K562 (cell line): ENCODE measurements at regions not wholly inside any gene's neighbourhood (a gene's known extent, or its start where the extent isn't known, plus 50 kb on each side); places are given as distances from the start of the nearest gene placed in this dataset.
A peak's percentile ranks its signal among the peaks of the same experiment; 100 is the strongest.

Experiments used
- PURB ChIP-seq: sonication (generic); formaldehyde crosslinking; IDR thresholded peaks from 2 replicates; pipeline ENCODE4 v1.9.0; 2021; ENCODE audit warnings: low read depth, mild to moderate bottlenecking, missing genetic modification reagents
- TF ChIP-seq, protein P1 (sequence below): sonication (generic); formaldehyde crosslinking; IDR thresholded peaks from 2 replicates; pipeline ENCODE4 v1.9.0; 2022; ENCODE audit warnings: mild to moderate bottlenecking, missing genetic modification reagents
- TF ChIP-seq, protein P2 (sequence below): sonication (generic); formaldehyde crosslinking; IDR thresholded peaks from 2 replicates; pipeline ENCODE4 v1.8.1; 2023; ENCODE audit warnings: mild to moderate bottlenecking, missing genetic modification reagents
- TF ChIP-seq, protein P3 (sequence below): fragments of 450-650 bp; IDR thresholded peaks from 2 replicates; pipeline ENCODE4 v1.6.1; 2017; ENCODE audit warnings: antibody characterized with exemption, mild to moderate bottlenecking
- TF ChIP-seq, protein P4 (sequence below), 3 experiments: fragments of 200-800 bp in 1 of 3; sonication (Bioruptor generic) in 1 of 3; sonication (generic) in 1 of 3; formaldehyde crosslinking in 1 of 3; IDR thresholded peaks; 2 replicates each; pipeline versions ENCODE4 v1.6.1 to v1.8.0; 2016 to 2022; ENCODE audit warnings: mild to moderate bottlenecking in 2 of 3, missing compliant biosample characterization in 2 of 3, missing genetic modification characterization in 2 of 3, missing genetic modification reagents in 1 of 3

DNA sequence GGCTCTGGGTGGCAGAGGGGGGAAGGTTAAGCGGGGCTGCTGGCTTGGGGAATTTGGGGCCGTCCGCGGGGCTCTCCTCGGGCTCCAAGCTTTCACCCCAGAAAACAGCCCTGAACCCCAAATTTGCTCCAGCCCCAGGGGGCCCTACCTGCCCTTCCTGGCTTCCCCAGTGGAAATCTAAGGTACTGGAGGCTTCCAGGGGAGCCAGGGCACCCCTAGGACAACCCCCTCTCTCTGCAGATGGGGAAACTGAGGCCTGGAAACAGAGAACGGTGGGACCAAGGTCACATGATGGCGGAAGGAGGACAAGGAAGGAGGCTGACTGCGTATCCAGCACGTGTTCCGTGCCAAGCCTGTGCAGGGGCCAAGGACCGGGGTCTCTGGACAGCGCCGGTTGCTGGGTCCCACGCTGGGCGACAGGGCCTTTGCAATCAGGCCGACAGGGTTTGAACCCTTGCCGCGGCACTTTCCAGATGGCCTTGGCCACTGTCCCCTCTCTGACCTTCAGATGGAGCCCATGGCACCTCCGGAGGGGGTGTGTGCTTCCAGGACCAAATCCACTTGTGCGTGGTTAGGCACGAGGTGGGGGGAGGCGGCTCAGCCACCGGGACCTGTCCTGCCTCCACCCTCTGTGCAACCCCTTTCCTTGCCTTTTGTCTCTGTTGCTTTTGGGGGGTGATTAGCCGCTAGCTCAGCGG, 183.1 kb downstream of the C9orf50 start (continued):
- TF ChIP-seq, protein P1, sequence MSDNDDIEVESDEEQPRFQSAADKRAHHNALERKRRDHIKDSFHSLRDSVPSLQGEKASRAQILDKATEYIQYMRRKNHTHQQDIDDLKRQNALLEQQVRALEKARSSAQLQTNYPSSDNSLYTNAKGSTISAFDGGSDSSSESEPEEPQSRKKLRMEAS (CRISPR knock-in tag) = peak; percentile 39
- TF ChIP-seq, protein P2, sequence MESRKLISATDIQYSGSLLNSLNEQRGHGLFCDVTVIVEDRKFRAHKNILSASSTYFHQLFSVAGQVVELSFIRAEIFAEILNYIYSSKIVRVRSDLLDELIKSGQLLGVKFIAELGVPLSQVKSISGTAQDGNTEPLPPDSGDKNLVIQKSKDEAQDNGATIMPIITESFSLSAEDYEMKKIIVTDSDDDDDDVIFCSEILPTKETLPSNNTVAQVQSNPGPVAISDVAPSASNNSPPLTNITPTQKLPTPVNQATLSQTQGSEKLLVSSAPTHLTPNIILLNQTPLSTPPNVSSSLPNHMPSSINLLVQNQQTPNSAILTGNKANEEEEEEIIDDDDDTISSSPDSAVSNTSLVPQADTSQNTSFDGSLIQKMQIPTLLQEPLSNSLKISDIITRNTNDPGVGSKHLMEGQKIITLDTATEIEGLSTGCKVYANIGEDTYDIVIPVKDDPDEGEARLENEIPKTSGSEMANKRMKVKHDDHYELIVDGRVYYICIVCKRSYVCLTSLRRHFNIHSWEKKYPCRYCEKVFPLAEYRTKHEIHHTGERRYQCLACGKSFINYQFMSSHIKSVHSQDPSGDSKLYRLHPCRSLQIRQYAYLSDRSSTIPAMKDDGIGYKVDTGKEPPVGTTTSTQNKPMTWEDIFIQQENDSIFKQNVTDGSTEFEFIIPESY (CRISPR knock-in tag) = peak; percentile 85
- TF ChIP-seq, protein P3, sequence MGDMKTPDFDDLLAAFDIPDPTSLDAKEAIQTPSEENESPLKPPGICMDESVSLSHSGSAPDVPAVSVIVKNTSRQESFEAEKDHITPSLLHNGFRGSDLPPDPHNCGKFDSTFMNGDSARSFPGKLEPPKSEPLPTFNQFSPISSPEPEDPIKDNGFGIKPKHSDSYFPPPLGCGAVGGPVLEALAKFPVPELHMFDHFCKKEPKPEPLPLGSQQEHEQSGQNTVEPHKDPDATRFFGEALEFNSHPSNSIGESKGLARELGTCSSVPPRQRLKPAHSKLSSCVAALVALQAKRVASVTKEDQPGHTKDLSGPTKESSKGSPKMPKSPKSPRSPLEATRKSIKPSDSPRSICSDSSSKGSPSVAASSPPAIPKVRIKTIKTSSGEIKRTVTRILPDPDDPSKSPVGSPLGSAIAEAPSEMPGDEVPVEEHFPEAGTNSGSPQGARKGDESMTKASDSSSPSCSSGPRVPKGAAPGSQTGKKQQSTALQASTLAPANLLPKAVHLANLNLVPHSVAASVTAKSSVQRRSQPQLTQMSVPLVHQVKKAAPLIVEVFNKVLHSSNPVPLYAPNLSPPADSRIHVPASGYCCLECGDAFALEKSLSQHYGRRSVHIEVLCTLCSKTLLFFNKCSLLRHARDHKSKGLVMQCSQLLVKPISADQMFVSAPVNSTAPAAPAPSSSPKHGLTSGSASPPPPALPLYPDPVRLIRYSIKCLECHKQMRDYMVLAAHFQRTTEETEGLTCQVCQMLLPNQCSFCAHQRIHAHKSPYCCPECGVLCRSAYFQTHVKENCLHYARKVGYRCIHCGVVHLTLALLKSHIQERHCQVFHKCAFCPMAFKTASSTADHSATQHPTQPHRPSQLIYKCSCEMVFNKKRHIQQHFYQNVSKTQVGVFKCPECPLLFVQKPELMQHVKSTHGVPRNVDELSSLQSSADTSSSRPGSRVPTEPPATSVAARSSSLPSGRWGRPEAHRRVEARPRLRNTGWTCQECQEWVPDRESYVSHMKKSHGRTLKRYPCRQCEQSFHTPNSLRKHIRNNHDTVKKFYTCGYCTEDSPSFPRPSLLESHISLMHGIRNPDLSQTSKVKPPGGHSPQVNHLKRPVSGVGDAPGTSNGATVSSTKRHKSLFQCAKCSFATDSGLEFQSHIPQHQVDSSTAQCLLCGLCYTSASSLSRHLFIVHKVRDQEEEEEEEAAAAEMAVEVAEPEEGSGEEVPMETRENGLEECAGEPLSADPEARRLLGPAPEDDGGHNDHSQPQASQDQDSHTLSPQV = no peak
- TF ChIP-seq PURB (CRISPR knock-in tag) = no peak
- TF ChIP-seq, protein P4, sequence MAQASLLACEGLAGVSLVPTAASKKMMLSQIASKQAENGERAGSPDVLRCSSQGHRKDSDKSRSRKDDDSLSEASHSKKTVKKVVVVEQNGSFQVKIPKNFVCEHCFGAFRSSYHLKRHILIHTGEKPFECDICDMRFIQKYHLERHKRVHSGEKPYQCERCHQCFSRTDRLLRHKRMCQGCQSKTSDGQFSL (CRISPR knock-in tag; IDR thresholded peaks at IDR 0.05) = 0 out of 2 replicates have a peak, but pooled peaks have one; percentile 62
- TF ChIP-seq, protein P4 (tag; IDR thresholded peaks at IDR 0.05) = no peak
